ENCODE measurements at regions not wholly inside any gene's neighbourhood (a gene's known extent, or its start where the extent isn't known, plus 50 kb on each side); places are given as distances from the start of the nearest gene placed in this dataset.
"Not testable (repeated sequence)": the region's sequence is repeated elsewhere in the genome, so short reads cannot be mapped to it uniquely, and the experiment has no call there.

- no peak for DNase-seq
Observed at GRCh38 chr5:144774197-144774596, 603.5 kb downstream of the KCTD16 start.

- DNase-seq = no peak
Observed at GRCh38 chr5:144773628-144774027, 603.0 kb downstream of the KCTD16 start.

GRCh38 chr5:144771802-144772201 is 601.1 kb downstream of the KCTD16 start:
- no peak for DNase-seq

- DNase-seq = no peak
Observed at GRCh38 chr5:144742361-144742760, 571.7 kb downstream of the KCTD16 start.

- DNase-seq = no peak
Observed at GRCh38 chr5:144731786-144732185, 561.1 kb downstream of the KCTD16 start.

GRCh38 chr5:144712090-144712489 is 541.4 kb downstream of the KCTD16 start:
- no peak for DNase-seq

GRCh38 chr5:144711172-144711571 is 540.5 kb downstream of the KCTD16 start:
- no peak for DNase-seq

GRCh38 chr5:144710637-144711036 is 540.0 kb downstream of the KCTD16 start:
- DNase-seq = no peak

- DNase-seq = no peak
Observed at GRCh38 chr5:144703776-144704175, 533.1 kb downstream of the KCTD16 start.

- DNase-seq = peak; percentile 39
Observed at GRCh38 chr5:144698484-144698883, 527.8 kb downstream of the KCTD16 start.

GRCh38 chr5:144697847-144698262 is 527.2 kb downstream of the KCTD16 start:
- peak; percentile 94 for DNase-seq

- peak; percentile 9 for DNase-seq
Observed at GRCh38 chr5:144691936-144692335, 521.3 kb downstream of the KCTD16 start.

- no peak for DNase-seq
Observed at GRCh38 chr5:144684899-144685298, 514.2 kb downstream of the KCTD16 start.

GRCh38 chr5:144680711-144681110 is 510.0 kb downstream of the KCTD16 start:
- DNase-seq = no peak

- no peak for DNase-seq
Observed at GRCh38 chr5:144671066-144671465, 500.4 kb downstream of the KCTD16 start.

GRCh38 chr5:144659634-144660227 is 489.1 kb downstream of the KCTD16 start:
- no peak for DNase-seq

GRCh38 chr5:144644317-144644716 is 473.6 kb downstream of the KCTD16 start:
- DNase-seq = no peak

- DNase-seq = no peak
Observed at GRCh38 chr5:144638787-144639186, 468.1 kb downstream of the KCTD16 start.

GRCh38 chr5:144634138-144634537 is 463.5 kb downstream of the KCTD16 start:
- DNase-seq = no peak

GRCh38 chr5:144598451-144599068 is 427.9 kb downstream of the KCTD16 start:
- peak; percentile 0 for DNase-seq

GRCh38 chr5:144596517-144596916 is 425.8 kb downstream of the KCTD16 start:
- no peak for DNase-seq

- DNase-seq = no peak
Observed at GRCh38 chr5:144594919-144595318, 424.2 kb downstream of the KCTD16 start.

GRCh38 chr5:144594234-144594633 is 423.6 kb downstream of the KCTD16 start:
- not testable (repeated sequence) for DNase-seq

GRCh38 chr5:144585681-144586080 is 415.0 kb downstream of the KCTD16 start:
- no peak for DNase-seq
